GM19438 (cell line): ENCODE measurements at regions not wholly inside any gene's neighbourhood (a gene's known extent, or its start where the extent isn't known, plus 50 kb on each side); places are given as distances from the start of the nearest gene placed in this dataset.
"Not testable (repeated sequence)": the region's sequence is repeated elsewhere in the genome, so short reads cannot be mapped to it uniquely, and the experiment has no call there.

ENCODE experiments used
- ATAC-seq: cut with Tn5 transposase; IDR thresholded peaks from one replicate; pipeline ENCODE4 v1.9.1; 2021; ENCODE audit warnings: low read depth; ENCODE audit not compliant: unreplicated experiment

DNA sequence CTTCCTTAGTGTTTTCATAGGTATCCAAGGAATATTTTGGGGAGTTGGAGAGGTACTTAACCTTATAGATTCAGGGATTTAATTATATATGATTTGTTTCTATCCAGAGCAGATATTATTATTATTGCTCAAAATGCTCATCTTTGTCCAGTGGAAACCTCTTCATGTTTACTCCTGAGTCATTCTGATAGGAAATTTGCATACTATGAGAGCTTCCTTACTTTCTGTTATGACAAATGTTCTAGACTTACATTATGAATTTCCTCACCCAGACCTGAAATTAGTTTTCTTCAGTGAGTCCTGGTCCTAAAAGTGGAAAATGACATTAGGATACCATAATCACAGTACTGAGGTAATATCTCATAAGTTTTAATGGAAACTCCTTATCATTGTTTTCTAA, 57.5 kb upstream of the PLPPR5 start:
- no peak for ATAC-seq

DNA sequence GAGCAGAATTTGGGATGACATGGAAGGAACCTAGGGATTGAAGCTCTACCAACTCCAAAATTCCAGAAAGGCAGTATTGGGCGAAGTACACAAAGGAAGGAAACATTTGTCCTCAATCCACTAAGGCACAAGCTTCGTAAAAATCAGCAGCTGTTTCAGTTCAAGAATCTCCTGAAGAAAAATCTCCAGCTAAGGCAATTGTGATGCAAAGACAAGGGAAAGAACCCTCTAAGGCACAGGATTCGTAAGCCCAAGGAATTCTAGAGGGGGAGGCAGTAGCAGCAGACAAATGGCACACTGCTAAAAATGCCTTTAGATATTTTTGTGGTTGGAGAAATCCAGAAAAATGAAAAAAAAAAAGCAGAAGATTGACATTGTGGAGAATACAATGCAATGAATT, 64.5 kb upstream of the PLPPR5 start:
- no peak for ATAC-seq

DNA sequence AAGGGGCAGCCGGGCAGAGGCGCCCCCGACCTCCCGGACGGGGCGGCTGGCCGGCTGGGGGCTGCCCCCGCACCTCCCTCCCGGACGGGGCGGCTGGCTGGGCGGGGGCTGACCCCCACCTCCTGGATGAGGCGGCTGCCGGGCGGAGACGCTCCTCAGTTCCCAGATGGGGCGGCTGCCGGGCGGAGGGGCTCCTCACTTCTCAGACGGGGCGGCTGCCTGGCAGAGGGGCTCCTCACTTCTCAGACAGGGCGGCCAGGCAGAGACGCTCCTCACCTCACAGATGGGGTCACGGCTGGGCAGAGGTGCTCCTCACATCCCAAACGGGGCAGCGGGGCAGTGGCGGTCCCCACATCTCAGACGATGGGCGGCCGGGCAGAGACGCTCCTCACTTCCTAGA, 73.9 kb upstream of the PLPPR5 start:
- not testable (repeated sequence) for ATAC-seq

DNA sequence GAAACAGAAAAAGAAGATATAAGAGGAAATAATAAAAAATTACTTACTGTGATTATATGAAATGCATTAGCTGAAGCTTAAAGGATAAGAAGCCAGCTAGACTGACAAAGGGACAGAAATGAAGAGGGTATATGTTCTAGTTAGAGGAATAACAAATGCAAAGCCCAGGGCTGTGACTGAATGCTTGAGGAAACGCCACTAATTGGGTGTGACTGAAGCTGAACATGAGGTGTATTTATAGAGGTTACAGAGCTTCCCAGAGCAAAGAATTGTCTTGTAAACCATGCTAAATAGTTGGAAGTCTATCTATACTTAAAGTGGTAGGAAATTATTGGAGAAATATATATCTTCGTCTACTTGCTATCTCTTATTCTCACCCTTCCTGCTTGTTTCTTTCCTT, 77.7 kb upstream of the PLPPR5 start:
- no peak for ATAC-seq

DNA sequence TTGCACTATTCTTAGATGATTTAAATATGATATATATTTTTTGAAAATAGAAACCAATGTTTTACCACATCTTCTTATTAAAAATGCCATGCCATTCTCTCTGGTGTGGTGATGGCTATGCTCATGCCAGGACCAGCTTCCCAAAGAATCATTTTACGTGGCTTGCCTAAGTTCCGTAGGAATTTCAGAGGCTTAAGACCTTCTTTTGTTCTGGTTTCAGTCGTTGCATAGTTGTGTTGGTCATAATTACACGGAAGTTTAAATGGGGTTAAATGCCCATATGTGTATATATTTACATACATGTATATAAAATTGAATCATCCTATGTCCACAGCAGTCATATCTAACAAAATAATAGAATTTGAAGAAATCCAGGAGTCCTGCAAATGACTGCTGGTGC, 78.7 kb upstream of the PLPPR5 start:
- no peak for ATAC-seq

DNA sequence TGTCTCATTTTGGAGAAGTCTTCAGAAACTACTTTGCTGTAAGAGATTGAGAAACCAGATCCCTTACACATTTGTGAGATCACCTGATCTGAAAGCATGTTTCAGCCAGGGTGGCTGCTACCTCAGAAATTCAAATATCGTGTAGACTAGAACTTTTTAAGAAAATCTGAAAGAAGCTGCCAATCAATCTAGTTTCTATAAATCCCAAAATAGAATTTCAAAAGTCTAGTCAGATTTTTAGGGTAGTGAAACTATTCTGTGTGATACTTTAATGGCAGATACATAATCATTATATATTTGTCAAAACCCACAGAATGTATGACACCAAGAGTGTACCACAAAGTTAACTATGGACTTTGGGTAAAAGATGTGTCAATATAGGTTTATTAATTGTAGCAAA, 79.9 kb upstream of the PLPPR5 start:
- peak; percentile 80 for ATAC-seq

DNA sequence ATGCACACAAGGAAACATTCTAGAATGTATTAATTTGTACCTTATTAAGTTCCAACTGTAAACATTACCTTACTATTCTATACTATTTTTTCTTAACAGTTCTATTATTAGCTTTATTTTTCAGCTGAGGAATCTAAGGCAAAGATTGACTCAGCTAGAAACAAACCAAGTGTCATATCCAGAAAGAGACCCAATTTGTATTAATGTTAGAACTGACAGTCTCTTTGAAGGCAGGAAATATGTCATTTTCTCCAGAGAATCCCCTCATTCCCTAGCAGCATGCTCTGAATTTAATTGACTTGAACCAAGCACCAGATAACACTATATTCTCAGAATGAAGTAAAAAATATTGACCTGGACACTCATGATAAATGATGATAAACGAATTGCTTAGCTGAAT, 81.4 kb upstream of the PLPPR5 start:
- no peak for ATAC-seq

DNA sequence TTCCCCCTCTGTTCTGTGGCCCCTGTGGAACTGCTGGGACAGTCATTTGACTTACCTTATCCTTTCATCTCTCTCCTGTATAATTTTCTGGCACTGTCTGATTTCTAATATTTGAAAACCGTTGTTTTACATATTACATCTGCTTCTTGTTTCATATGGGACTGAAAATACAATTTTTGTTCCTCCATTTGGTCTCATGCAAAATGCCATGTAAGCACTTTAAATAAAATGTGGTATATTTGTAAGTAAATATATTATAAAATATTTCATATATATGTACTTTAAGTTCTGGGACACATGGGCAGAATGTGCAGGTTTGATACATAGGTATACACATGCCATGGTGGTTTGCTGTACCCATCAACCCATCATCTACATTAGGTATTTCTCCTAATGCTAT, 93.9 kb upstream of the PLPPR5 start:
- no peak for ATAC-seq

DNA sequence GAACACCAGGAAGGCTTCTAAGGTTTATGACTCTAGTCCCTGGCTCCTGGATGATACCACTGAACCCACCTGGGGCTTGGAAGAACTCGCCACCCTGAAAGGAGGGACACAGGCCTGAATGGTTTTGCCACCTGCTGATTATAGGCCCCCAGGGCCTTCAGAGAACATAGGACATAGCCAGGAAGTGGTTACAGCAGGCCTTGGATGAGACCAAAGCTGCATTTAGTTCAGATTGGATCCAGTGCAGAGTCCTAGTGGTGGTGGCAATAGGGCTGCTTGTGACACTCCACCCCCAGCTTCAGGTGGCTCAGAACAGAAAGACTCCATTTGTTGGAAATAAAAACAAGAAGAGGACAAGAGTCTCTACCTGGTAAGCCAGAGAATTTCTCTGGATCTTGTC, 101.6 kb upstream of the PLPPR5 start:
- no peak for ATAC-seq

DNA sequence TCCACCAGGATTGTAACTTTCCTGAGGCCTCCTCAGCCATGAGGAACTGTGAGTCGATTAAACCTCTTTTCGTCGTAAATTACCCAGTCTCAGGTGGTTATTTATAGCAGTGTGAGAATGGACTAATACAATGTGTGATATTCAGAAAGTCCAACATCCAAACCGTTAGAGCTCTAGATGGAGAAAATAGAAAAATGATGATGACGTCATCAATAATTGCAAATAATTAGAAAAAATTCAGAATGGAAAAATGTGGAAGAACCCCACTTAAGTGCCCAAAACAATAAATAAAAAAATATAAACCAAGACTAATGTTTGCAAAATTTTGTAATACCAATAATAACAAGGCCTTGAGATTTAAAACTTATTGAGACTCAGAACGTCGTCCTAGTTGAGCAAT, 103.0 kb upstream of the PLPPR5 start:
- ATAC-seq: no peak

DNA sequence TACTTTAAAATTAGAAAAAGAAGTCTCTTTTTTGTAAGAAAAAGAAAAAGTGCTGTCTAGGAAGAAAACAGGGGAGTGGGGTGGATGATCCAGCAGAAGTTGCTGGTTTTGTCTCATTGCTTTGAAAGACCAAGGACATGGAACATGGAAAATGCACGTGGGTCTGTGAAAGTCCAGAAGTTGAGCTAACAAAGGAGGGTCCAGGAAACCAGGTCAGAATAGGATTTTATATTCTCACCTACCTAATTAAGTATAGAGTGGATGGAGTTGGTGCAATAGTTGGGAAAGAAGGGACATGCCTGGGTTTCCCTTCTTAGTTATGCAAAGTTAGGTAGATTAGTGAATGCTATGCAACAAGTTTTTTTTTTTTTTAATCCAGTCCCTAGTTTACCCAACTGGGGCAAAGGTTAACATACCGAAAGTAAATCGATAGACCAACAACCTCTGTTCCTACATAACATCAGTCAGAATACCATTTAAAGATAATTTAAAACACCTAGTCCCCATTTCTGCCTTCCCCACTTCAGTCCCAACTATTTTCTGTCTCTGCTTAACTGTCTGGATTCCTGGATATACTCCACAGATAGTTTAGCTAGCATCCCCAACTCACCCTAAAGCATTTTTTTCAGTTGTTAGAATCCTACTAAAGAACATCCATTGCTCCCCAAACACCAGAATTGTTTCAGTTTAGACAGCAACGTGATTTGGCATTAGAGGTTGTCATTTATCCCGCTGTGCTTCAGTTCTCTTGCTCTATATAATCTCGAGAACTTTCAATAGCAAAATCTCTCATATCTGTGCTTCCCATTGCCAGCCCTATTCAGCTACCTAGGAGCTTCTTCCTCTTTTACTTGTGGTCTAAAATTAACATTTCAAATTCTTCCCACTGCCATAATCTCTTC, 105.7 kb upstream of the PLPPR5 start:
- no peak for ATAC-seq

DNA sequence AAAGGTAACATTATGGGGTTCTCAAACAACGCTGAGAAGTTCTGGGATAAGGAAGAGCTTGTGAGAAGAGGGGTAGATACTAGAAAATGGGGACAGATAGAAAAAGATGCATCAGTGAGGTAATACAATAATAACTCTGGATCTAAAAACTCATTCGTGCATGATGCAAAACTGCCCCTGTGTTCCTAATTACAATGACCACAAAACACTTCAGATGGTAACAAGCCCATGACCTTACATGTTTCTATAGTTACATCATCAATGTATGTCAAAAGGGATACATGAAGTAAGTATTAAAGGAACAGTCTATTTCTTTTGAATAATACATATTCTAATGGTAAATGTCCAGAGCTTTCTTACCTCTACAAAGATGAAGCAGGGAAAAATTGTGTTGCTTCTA, 110.6 kb upstream of the PLPPR5 start:
- ATAC-seq: no peak

DNA sequence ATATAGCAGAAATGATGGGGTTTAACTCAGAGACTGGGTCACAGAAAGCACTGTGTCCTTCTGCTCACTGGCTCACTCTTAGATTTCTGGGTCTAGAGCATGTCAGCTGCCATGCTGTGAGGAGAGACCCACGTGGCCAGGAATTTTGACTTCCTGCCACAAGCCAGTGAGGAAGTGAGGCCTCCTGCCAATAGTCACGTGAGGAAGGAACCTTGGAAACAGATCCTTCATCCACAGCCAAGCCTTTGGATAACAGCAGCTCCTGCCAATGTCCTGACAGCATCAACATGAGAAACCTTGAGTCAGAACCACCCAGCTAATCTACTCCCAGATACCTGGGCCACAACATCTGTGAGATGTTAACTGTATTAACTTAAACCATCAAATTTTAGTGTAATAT, 114.5 kb upstream of the PLPPR5 start:
- no peak for ATAC-seq

DNA sequence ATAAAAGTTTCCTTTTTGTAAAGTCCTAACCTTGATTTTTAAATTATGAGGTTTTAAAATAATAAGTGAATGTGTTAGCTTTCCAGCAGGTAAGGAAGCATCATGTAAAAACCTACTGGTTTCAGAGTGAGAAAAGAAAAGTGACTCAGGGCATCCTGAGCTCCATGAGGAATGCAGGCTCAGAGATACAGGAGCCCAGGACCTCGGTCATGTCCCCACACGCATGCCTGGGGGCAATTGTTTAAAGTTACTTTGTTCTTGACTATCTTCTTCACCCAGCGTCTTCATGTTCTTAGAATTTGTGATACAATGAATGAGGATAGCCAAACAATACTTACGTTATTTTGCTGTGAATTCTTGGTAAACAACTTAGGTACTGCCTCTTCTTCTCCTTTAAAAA, 117.4 kb upstream of the PLPPR5 start:
- no peak for ATAC-seq

DNA sequence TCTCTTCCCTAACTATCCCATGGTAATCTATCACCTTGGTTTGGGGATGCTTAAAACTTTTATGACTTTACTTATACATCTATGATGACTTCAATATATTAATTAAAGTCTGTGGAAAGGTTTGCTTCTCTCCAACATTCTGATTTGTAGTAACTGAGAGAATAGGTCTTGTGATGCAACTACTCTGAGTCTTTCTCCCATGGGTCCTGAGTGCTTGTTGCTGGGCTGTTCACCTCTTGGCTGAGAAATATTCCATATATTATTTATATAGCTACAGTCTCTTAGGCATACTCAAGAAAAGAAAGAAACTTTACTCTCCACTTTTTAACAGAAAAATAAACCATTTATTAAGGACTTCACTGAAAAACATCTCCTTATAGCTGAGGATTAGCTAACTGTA, 119.3 kb upstream of the PLPPR5 start:
- ATAC-seq: no peak

DNA sequence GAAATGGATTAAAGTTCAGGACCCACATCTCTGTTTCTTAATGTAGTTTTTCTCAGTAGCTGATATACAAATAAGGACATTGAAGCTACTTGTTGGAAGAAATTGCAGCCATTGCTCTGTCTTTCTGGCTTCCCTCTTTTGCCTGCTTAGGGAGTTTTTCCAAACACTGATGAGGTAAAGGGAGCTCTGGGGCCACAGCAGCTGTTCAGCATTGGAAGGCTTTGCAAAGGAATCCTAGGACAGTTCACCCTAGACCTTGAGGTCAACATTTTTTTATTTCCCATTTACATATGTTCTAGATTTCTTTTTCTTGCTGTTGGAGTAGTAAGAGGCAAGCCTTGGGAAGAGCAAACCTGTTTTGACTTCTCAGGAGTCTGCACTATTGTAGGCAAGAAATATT, 126.9 kb upstream of the PLPPR5 start:
- no peak for ATAC-seq

DNA sequence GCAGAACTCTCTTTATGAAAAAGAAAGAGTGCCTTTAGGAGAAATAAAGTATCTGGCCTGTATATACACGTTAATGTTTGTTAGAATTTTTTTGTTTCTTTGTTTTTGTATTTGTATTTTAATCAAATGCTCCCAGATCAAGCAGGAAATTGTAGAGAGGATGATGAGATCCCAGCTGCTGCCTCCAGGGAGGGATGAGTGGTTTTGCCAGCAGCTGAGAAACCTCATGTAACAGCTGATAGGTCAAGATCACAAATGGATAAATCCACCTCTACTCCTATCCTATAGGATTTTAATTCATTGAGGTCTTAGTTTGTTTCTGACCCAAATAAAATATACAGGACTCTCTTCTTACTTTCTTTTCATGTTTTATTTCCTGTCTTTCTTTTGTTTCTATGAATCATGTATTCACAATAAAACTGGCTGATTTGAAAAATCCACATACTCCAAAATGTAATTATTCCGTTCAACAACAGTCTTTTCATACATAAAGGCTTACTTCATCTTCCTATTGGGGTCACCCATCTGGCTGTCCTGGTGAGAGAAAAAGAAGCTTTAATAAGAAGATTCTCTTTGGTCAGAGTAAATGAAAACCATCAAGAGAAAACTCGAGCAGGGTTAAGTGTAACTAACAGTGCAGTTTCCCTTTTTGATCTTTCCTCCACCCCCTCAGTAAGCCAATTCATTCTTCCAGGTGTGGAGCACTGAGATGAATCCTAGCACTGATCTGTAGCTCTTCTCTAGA, 129.3 kb upstream of the PLPPR5 start:
- no peak for ATAC-seq

DNA sequence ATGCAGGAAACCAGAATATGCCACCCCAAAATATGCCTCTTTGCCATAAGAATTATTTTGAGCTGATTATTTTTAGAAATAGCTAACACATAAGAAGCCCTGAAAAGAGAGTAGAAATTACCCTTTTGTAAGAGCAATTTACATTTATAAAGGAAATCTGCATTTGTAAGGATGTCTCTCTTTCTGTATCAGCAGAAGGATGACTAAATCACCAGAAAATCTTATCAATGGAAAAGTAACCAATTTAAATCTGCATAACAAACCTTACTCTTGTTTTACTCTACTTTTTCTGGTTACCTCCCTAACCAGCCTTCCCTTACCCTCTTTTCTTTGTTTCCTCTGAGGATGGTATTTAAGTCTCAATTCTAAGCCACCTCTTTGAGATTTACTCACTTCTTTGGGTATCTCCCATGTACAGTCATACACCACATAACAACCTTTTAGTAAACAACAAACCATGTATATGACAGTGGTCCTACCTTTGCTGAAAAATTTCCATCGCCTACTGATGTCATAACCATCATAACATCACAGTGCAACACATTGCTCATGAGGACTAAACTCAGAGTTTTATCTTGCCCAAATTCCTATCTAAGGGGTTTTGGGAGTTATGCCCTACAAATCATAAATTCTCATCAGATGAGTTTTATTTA, 126.6 kb upstream of the PLPPR4 start:
- no peak for ATAC-seq

DNA sequence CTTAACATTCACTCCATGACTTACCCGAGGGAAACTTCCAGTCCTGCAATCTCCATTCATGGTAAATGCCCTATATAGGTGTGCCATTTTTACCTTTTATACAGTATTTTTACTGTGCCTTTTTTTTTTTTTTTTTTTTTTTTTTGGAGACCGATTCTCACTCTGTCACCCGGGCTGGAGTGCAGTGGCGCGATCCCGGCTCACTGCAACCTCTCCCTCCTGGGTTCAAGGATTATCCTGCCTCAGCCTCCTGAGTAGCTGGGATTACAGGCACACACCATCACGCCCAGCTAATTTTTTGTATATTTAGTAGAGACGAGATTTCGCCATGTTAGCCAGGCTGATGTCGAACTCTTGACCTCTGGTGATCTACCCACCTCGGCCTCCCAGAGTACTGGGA, 124.4 kb upstream of the PLPPR4 start:
- ATAC-seq: no peak

DNA sequence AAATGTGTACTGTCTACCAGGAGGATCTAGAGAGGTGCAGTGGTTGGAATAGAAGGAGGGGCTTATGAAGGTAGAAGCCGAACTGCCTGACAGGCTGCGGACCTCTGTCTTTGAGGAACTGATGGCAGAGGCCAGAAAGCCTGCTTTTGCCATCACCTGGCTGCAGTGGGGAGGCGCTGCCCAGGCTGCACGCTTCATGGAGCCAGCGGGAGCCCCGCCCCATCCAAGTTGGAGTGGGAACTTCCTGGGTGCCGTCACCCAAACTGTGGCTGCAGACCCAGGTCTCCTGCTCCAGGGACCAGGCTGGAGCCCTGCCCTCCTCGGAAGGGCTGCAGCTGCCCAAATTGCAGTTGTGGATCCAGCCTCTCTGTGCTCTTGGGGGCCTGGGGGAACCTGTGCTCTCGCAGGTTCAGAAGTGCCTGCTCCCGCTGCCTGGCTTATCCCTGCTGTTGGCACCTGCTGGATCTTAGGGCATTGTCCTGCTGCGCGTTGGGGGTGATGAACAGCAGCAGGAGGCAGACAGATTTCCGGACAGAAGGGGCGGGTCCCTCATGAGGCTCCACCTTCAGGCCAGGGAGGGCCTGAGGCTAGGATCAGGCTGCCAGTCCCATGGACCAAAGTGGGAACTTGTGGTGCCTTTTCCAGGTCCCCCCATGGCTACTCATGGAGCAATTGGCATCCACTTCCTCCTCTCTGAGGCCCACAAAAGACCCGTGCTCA, 118.0 kb upstream of the PLPPR4 start:
- ATAC-seq: no peak

DNA sequence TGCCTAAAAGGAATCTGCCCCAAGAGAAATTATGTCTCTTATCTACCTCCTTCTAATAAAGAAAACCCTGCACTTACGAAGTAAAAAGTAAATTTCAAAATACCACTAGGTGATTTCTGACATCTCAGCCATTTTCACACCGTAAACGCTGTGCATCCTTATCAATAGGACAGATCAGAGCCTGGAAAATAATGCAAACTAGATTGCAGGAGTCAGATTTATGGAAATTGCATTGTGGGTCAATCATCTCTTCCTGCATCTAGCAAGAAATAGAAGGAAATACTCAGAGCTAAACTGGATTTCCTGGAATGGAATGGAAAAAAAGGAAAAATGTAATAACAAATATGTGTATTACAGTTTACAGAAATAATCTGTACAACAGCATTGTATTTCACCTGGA, 114.3 kb upstream of the PLPPR4 start:
- ATAC-seq: no peak
